ENCODE measurements at regions not wholly inside any gene's neighbourhood (a gene's known extent, or its start where the extent isn't known, plus 50 kb on each side); places are given as distances from the start of the nearest gene placed in this dataset.

DNA sequence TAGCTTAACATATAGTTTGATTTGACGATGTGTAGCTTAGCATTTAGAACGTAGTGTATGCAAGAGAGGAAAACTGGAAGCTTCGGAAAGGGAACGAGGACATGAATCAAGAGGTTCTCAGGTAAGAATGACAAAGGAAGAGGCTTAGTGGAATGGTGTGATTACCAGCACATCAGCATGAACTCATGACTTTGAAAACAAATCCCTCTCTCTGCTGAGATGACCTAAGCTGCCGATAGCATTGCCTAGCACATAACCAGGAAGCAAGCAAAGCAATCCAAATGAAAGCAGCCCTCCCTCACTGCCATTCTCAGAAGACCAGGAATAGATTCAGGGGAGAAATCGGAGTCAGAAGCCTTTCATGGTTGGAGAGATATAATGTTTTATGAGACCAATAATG is 51.3 kb upstream of the CCL1 start:
- TF ChIP-seq, protein P1, sequence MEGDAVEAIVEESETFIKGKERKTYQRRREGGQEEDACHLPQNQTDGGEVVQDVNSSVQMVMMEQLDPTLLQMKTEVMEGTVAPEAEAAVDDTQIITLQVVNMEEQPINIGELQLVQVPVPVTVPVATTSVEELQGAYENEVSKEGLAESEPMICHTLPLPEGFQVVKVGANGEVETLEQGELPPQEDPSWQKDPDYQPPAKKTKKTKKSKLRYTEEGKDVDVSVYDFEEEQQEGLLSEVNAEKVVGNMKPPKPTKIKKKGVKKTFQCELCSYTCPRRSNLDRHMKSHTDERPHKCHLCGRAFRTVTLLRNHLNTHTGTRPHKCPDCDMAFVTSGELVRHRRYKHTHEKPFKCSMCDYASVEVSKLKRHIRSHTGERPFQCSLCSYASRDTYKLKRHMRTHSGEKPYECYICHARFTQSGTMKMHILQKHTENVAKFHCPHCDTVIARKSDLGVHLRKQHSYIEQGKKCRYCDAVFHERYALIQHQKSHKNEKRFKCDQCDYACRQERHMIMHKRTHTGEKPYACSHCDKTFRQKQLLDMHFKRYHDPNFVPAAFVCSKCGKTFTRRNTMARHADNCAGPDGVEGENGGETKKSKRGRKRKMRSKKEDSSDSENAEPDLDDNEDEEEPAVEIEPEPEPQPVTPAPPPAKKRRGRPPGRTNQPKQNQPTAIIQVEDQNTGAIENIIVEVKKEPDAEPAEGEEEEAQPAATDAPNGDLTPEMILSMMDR (IDR thresholded peaks at IDR 0.05): no peak
- no peak for TF ChIP-seq POLR2A (IDR thresholded peaks at IDR 0.05)

All from uterus (tissue), 2 donors.